ENCODE measurements at regions not wholly inside any gene's neighbourhood (a gene's known extent, or its start where the extent isn't known, plus 50 kb on each side); places are given as distances from the start of the nearest gene placed in this dataset.

GRCh38 chr3:74045000-74045399 lies 420.3 kb upstream of the PDZRN3 start:
- intact Hi-C loops (cut with DNase I): no loop called here
- Histone ChIP-seq H3K27me3 (no peaks in the 10 kb centered on the region), H3K4me1 (no peaks in the 10 kb centered on the region), H3K36me3 (no peaks in the 10 kb centered on the region), H3K4me3 (no peak overlapping the region), H3K9ac (ENCODE audit: low read depth in 2 of 2, low read length in 2 of 2) (no peak overlapping the region), H3K27ac (no peak overlapping the region), H3K9me3 (no peaks in the 10 kb centered on the region)
- TF ChIP-seq CTCF (IDR thresholded peaks at IDR 0.05): no peak
- no peak for DNase-seq

- H3K27ac ChIP-seq: no peak overlapping the region
- intact Hi-C loops (cut with DNase I): no loop called here
- H3K4me3 ChIP-seq: no peak overlapping the region
- H3K27me3 ChIP-seq: no peaks in the 10 kb centered on the region
- no peaks in the 10 kb centered on the region for H3K9me3 ChIP-seq
- no peak overlapping the region for H3K9ac ChIP-seq (ENCODE audit: low read depth in 2 of 2, low read length in 2 of 2)
- no peak for TF ChIP-seq CTCF (IDR thresholded peaks at IDR 0.05)
- H3K4me1 ChIP-seq: no peaks in the 10 kb centered on the region
- H3K36me3 ChIP-seq: no peaks in the 10 kb centered on the region
- DNase-seq: no peak
Measured at GRCh38 chr3:74041068-74041675, 416.4 kb upstream of the PDZRN3 start.

GRCh38 chr3:74039105-74039504 lies 414.4 kb upstream of the PDZRN3 start:
- intact Hi-C loops (cut with DNase I): no loop called here
- no peak overlapping the region for H3K9ac ChIP-seq (ENCODE audit: low read depth in 2 of 2, low read length in 2 of 2)
- no peak for DNase-seq
- no peaks in the 10 kb centered on the region for H3K9me3 ChIP-seq
- no peak overlapping the region for H3K4me3 ChIP-seq
- H3K4me1 ChIP-seq: no peaks in the 10 kb centered on the region
- no peak for TF ChIP-seq CTCF (IDR thresholded peaks at IDR 0.05)
- H3K36me3 ChIP-seq: no peaks in the 10 kb centered on the region
- H3K27ac ChIP-seq: no peak overlapping the region
- no peaks in the 10 kb centered on the region for H3K27me3 ChIP-seq

GRCh38 chr3:74036568-74036967 lies 411.8 kb upstream of the PDZRN3 start:
- Histone ChIP-seq H3K27ac (no peak overlapping the region), H3K27me3 (no peaks in the 10 kb centered on the region), H3K4me3 (no peak overlapping the region), H3K9ac (ENCODE audit: low read depth in 2 of 2, low read length in 2 of 2) (no peak overlapping the region), H3K4me1 (no peaks in the 10 kb centered on the region), H3K9me3 (no peaks in the 10 kb centered on the region), H3K36me3 (no peaks in the 10 kb centered on the region)
- no peak for TF ChIP-seq CTCF (IDR thresholded peaks at IDR 0.05)
- DNase-seq: no peak
- intact Hi-C loops (cut with DNase I): no loop called here

GRCh38 chr3:74036102-74036501 lies 411.4 kb upstream of the PDZRN3 start:
- H3K4me1 ChIP-seq: no peaks in the 10 kb centered on the region
- H3K36me3 ChIP-seq: no peaks in the 10 kb centered on the region
- H3K4me3 ChIP-seq: no peak overlapping the region
- H3K9me3 ChIP-seq: no peaks in the 10 kb centered on the region
- H3K27ac ChIP-seq: no peak overlapping the region
- no peak for DNase-seq
- no peak overlapping the region for H3K9ac ChIP-seq (ENCODE audit: low read depth in 2 of 2, low read length in 2 of 2)
- no peak for TF ChIP-seq CTCF (IDR thresholded peaks at IDR 0.05)
- intact Hi-C loops (cut with DNase I): no loop called here
- H3K27me3 ChIP-seq: no peaks in the 10 kb centered on the region
